ENCODE measurements at regions not wholly inside any gene's neighbourhood (a gene's known extent, or its start where the extent isn't known, plus 50 kb on each side); places are given as distances from the start of the nearest gene placed in this dataset.

DNA sequence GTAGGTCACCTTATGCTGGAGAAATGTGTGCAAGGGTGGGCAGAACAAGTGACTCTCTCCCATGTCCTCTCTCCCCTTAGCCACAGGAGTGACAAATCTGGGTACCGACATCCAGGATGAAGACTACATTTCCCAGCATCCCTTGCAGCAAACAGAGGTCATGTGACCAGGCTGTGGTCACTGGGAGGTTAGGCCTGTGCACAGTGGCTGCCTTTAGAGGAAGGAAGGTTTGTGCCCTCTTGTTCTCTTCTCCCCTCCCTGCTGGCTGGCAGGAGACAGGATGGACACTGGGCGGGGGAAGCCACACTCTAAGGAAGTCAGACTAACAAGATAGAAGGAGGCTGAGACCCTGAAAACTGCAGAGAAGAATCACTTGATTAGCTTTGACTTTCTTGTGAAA lies 360.2 kb downstream of the PREX1 start:
- no peaks in the 10 kb centered on the region for H3K27me3 ChIP-seq (ENCODE audit: control insufficient read depth, insufficient read depth, low read length)
- no peak for TF ChIP-seq CTCF (IDR thresholded peaks at IDR 0.05; ENCODE audit: insufficient read depth, low read length, poor library complexity, severe bottlenecking)
- no peak for DNase-seq (ENCODE audit: low read depth)

GRCh38 chr20:48465271-48465670 lies 362.5 kb downstream of the PREX1 start:
- no peak overlapping the region for H3K4me3 ChIP-seq (ENCODE audit: low read depth, low read length)
- no peak for TF ChIP-seq CTCF (IDR thresholded peaks at IDR 0.05; ENCODE audit: insufficient read depth, low read length, poor library complexity, severe bottlenecking)
- no peaks in the 10 kb centered on the region for H3K36me3 ChIP-seq (ENCODE audit: control insufficient read depth, insufficient read depth, low read length)
- no peak for DNase-seq (ENCODE audit: low read depth)
- H3K27me3 ChIP-seq (ENCODE audit: control insufficient read depth, insufficient read depth, low read length): peaks cover 4% of the 10 kb centered on the region

More for the DNA sequence above, 360.2 kb downstream of the PREX1 start:
- Histone ChIP-seq H3K4me3 (ENCODE audit: low read depth, low read length) (no peak overlapping the region), H3K36me3 (ENCODE audit: control insufficient read depth, insufficient read depth, low read length) (no peaks in the 10 kb centered on the region)

GRCh38 chr20:48463916-48464315 lies 363.9 kb downstream of the PREX1 start:
- TF ChIP-seq CTCF (IDR thresholded peaks at IDR 0.05; ENCODE audit: insufficient read depth, low read length, poor library complexity, severe bottlenecking): no peak
- DNase-seq (ENCODE audit: low read depth): no peak
- Histone ChIP-seq H3K27me3 (ENCODE audit: control insufficient read depth, insufficient read depth, low read length) (peaks cover 16% of the 10 kb centered on the region), H3K4me3 (ENCODE audit: low read depth, low read length) (no peak overlapping the region), H3K36me3 (ENCODE audit: control insufficient read depth, insufficient read depth, low read length) (no peaks in the 10 kb centered on the region)

GRCh38 chr20:48463096-48463720 lies 364.6 kb downstream of the PREX1 start:
- H3K36me3 ChIP-seq (ENCODE audit: control insufficient read depth, insufficient read depth, low read length): no peaks in the 10 kb centered on the region
- TF ChIP-seq CTCF (IDR thresholded peaks at IDR 0.05; ENCODE audit: insufficient read depth, low read length, poor library complexity, severe bottlenecking): no peak
- peaks cover 18% of the 10 kb centered on the region for H3K27me3 ChIP-seq (ENCODE audit: control insufficient read depth, insufficient read depth, low read length)
- no peak overlapping the region for H3K4me3 ChIP-seq (ENCODE audit: low read depth, low read length)
- no peak for DNase-seq (ENCODE audit: low read depth)

DNA sequence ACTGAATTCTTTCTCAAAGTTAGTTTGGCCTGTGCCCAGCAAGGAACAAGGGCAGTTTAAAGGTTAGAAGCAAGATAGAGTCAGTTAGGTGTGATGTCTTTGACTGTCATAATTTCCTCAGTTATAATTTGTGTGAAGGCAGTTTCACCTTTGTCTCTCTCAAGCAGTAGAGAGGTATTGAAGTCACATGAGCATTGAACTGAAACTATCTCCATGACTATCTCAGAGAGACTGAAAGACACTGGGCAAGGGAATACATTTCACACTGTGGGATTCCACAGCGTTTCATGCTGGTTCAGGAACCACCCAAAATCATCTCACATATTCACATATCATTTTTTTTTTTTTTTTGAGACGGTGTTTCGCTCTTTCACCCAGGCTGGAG lies 366.1 kb downstream of the PREX1 start:
- no peak for TF ChIP-seq CTCF (IDR thresholded peaks at IDR 0.05; ENCODE audit: insufficient read depth, low read length, poor library complexity, severe bottlenecking)
- no peaks in the 10 kb centered on the region for H3K36me3 ChIP-seq (ENCODE audit: control insufficient read depth, insufficient read depth, low read length)
- H3K27me3 ChIP-seq (ENCODE audit: control insufficient read depth, insufficient read depth, low read length): peaks cover 18% of the 10 kb centered on the region
- H3K4me3 ChIP-seq (ENCODE audit: low read depth, low read length): no peak overlapping the region
- no peak for DNase-seq (ENCODE audit: low read depth)

DNA sequence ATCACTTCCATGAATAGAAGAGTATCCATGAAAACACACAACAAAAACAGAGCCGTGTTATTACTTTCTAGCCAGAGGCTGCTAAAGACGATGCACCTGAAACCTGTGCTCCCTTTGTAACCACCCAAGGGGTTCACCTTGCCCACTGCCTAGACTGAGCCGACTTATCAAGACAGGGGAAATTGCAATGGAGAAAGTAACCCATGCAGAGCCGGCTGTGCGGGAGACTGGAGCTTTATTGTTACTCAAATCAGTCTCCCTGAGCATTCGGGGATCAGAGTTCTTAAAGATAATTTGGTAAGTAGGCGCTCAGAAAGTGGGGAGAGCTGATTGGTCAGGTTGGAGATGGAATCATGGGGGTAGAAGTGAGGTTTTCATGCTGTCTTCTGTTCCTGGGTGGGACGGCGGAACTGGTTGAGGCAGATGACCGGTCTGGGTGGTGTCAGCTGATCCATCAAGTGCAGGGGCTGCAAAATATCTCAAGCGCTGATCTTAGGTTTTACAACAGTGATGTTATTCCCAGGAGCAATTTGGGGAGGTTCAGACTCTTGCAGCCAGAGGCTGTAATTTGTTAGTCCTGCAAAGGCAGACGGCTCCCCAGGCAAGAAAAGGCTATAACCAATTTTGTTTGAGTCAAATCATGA lies 366.6 kb downstream of the PREX1 start:
- TF ChIP-seq CTCF (IDR thresholded peaks at IDR 0.05; ENCODE audit: insufficient read depth, low read length, poor library complexity, severe bottlenecking): no peak
- H3K4me3 ChIP-seq (ENCODE audit: low read depth, low read length): no peak overlapping the region
- H3K27me3 ChIP-seq (ENCODE audit: control insufficient read depth, insufficient read depth, low read length): peaks cover 21% of the 10 kb centered on the region
- no peaks in the 10 kb centered on the region for H3K36me3 ChIP-seq (ENCODE audit: control insufficient read depth, insufficient read depth, low read length)
- DNase-seq (ENCODE audit: low read depth): no peak
